Epithelial cell of proximal tubule (primary cell): ENCODE measurements at regions not wholly inside any gene's neighbourhood (a gene's known extent, or its start where the extent isn't known, plus 50 kb on each side); places are given as distances from the start of the nearest gene placed in this dataset.
"Not testable (repeated sequence)": the region's sequence is repeated elsewhere in the genome, so short reads cannot be mapped to it uniquely, and the experiment has no call there.

Source experiments
- DNase-seq: peaks from one replicate; pipeline ENCODE4 v3.0.0-alpha.2; 2011; ENCODE audit warnings: low read depth
- H3K4me3 ChIP-seq: 2 replicates; pipeline ENCODE4 v1.5.1; 2011; ENCODE audit warnings: low read depth, mild to moderate bottlenecking, low read length
- CTCF ChIP-seq: conservative IDR thresholded peaks from 2 replicates; pipeline ENCODE4 v1.5.1; 2012; ENCODE audit warnings: low read depth, mild to moderate bottlenecking, low read length

- H3K4me3 ChIP-seq: no peak overlapping the region
- no peak for DNase-seq
- no peak for TF ChIP-seq CTCF
Measured at GRCh38 chr19:28634837-28635236, 578.1 kb downstream of the UQCRFS1 start.

GRCh38 chr19:28634019-28634328, 579.0 kb downstream of the UQCRFS1 start:
- TF ChIP-seq CTCF: no peak
- DNase-seq: no peak
- no peak overlapping the region for H3K4me3 ChIP-seq

GRCh38 chr19:28633319-28634018, 579.5 kb downstream of the UQCRFS1 start:
- no peak for DNase-seq
- H3K4me3 ChIP-seq: no peak overlapping the region
- peak; percentile 99 for TF ChIP-seq CTCF

GRCh38 chr19:28632371-28633080, 580.4 kb downstream of the UQCRFS1 start:
- TF ChIP-seq CTCF: no peak
- DNase-seq: no peak

GRCh38 chr19:28631961-28632360, 581.0 kb downstream of the UQCRFS1 start:
- DNase-seq: no peak
- TF ChIP-seq CTCF: no peak

More at GRCh38 chr19:28632371-28633080, 580.4 kb downstream of the UQCRFS1 start:
- H3K4me3 ChIP-seq: no peak overlapping the region

GRCh38 chr19:28627669-28628068, 585.3 kb downstream of the UQCRFS1 start:
- H3K4me3 ChIP-seq: no peak overlapping the region
- TF ChIP-seq CTCF: no peak

More at GRCh38 chr19:28631961-28632360, 581.0 kb downstream of the UQCRFS1 start:
- no peak overlapping the region for H3K4me3 ChIP-seq

GRCh38 chr19:28626407-28626806, 586.5 kb downstream of the UQCRFS1 start:
- H3K4me3 ChIP-seq, DNase-seq: not testable (repeated sequence)

More at GRCh38 chr19:28627669-28628068, 585.3 kb downstream of the UQCRFS1 start:
- DNase-seq: no peak
